Colonic mucosa (tissue), 4 donors: ENCODE measurements at regions not wholly inside any gene's neighbourhood (a gene's known extent, or its start where the extent isn't known, plus 50 kb on each side); places are given as distances from the start of the nearest gene placed in this dataset.

Source experiments
- DNase-seq: peaks from one replicate; pipeline ENCODE4 v3.0.0-alpha.2; 2020
- H3K27ac ChIP-seq: fragments of 200-600 bp; one replicate; pipeline ENCODE4 v1.8.0; 2021
- H3K27me3 ChIP-seq: fragments of 200-600 bp; one replicate; pipeline ENCODE4 v1.8.0; 2021
- H3K36me3 ChIP-seq: fragments of 200-600 bp; one replicate; pipeline ENCODE4 v1.8.0; 2021
- H3K4me1 ChIP-seq: fragments of 200-600 bp; one replicate; pipeline ENCODE4 v1.8.0; 2021; ENCODE audit warnings: mild to moderate bottlenecking
- H3K4me3 ChIP-seq: fragments of 200-600 bp; one replicate; pipeline ENCODE4 v1.8.0; 2021
- H3K9ac ChIP-seq, 2 donors: one replicate each; pipeline ENCODE4 v1.7.0; 2013; ENCODE audit warnings: control low read depth in 2 of 2, low read depth in 2 of 2, low read length in 2 of 2
- H3K9me3 ChIP-seq: fragments of 200-600 bp; one replicate; pipeline ENCODE4 v1.8.0; 2021
- CTCF ChIP-seq: fragments of 200-600 bp; IDR thresholded peaks from one replicate; pipeline ENCODE4 v1.8.0; 2022; ENCODE audit warnings: antibody characterized with exemption, mild to moderate bottlenecking
- intact Hi-C: fragments of 100-400 bp; cut with DNase I; formaldehyde crosslinking; loops from one replicate; pipeline ENCODE4 v1.14.1; 2022
- donor health status: healthy.
- donor health status: DM: no; HTN: no; CAD: no.
- donor health status: DM: no; HTN: no; CAD: no.

- H3K27ac ChIP-seq: no peak overlapping the region
- intact Hi-C loops: no loop called here
- peak; percentile 24 for DNase-seq
Observed at GRCh38 chr2:71934595-71935261, 212.9 kb downstream of the CYP26B1 start.

DNA sequence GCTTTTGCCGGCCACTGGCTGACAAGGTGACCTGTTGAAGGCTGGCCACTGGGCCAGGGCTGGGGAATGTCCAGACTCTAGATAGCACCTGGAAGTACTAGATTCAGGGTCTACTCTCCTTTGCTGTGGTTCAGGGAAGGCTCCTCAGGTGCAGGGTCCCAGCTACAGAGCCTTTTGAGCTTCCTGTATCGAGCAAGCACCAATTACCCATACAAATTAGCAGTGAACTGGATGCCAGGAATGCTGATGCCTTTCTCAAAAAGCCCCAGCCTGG, 213.4 kb downstream of the CYP26B1 start:
- Histone ChIP-seq H3K9ac (no peak overlapping the region), H3K4me1 (no peaks in the 10 kb centered on the region), H3K27ac (no peak overlapping the region), H3K27me3 (no peaks in the 10 kb centered on the region), H3K4me3 (no peak overlapping the region), H3K9me3 (no peaks in the 10 kb centered on the region), H3K36me3 (no peaks in the 10 kb centered on the region)
- no peak for DNase-seq
- intact Hi-C loops: no loop called here
- no peak for TF ChIP-seq CTCF

More at GRCh38 chr2:71934595-71935261, 212.9 kb downstream of the CYP26B1 start:
- no peak for TF ChIP-seq CTCF
- H3K9ac ChIP-seq: no peak overlapping the region
- no peaks in the 10 kb centered on the region for H3K36me3 ChIP-seq
- no peaks in the 10 kb centered on the region for H3K27me3 ChIP-seq
- no peaks in the 10 kb centered on the region for H3K9me3 ChIP-seq
- H3K4me1 ChIP-seq: no peaks in the 10 kb centered on the region
- no peak overlapping the region for H3K4me3 ChIP-seq

GRCh38 chr2:71933467-71934319, 214.0 kb downstream of the CYP26B1 start:
- Histone ChIP-seq H3K4me1 (no peaks in the 10 kb centered on the region), H3K36me3 (no peaks in the 10 kb centered on the region), H3K27ac (no peak overlapping the region), H3K4me3 (no peak overlapping the region), H3K27me3 (no peaks in the 10 kb centered on the region), H3K9me3 (no peaks in the 10 kb centered on the region), H3K9ac (no peak overlapping the region)
- TF ChIP-seq CTCF: no peak
- intact Hi-C loops: no loop called here
- DNase-seq: peak; percentile 21

DNA sequence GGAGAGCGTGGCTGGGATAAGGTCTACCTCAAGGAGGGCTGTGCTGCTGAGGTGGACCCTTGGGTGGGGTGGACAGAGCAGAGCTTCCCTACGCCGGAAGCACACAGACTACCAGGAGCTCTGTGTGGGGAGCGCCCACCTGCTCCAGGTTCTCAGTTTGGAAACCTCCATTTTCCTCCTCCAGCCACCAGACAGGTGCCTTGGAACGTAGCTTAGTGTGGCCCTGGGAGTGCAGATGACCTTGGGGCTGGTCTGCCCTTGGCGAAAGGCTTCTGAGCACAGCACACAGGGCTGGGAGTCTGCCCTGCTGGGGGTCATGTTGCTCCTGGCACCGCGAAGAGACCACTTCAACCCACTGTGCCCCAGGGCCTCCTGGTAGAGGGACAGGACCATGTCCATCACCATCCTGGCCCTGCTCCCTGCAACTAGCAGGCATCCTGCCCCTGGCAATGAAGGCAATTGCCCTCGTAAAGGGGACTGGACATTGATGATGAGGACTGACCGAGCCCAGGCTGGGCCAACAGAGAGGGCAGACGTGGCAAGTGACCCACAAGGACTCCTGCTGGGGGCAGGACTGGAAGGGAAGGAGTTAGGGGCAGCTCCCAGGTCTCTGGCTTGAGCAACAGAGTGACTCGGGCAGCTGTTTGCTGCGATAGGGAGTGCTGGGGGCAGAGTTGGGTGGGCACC, 214.7 kb downstream of the CYP26B1 start:
- no peaks in the 10 kb centered on the region for H3K36me3 ChIP-seq
- TF ChIP-seq CTCF: no peak
- no peak overlapping the region for H3K4me3 ChIP-seq
- H3K27ac ChIP-seq: no peak overlapping the region
- intact Hi-C loops: no loop called here
- no peak for DNase-seq
- no peaks in the 10 kb centered on the region for H3K9me3 ChIP-seq
- no peaks in the 10 kb centered on the region for H3K27me3 ChIP-seq
- H3K9ac ChIP-seq: no peak overlapping the region
- no peaks in the 10 kb centered on the region for H3K4me1 ChIP-seq

GRCh38 chr2:71932037-71932779, 215.5 kb downstream of the CYP26B1 start:
- DNase-seq: no peak
- TF ChIP-seq CTCF: no peak
- Histone ChIP-seq H3K4me3 (no peak overlapping the region), H3K27ac (no peak overlapping the region), H3K9ac (no peak overlapping the region), H3K9me3 (no peaks in the 10 kb centered on the region), H3K27me3 (no peaks in the 10 kb centered on the region), H3K4me1 (no peaks in the 10 kb centered on the region), H3K36me3 (no peaks in the 10 kb centered on the region)
- intact Hi-C loops: no loop called here
